Neural cell (in vitro differentiated cells): ENCODE measurements at regions not wholly inside any gene's neighbourhood (a gene's known extent, or its start where the extent isn't known, plus 50 kb on each side); places are given as distances from the start of the nearest gene placed in this dataset.
A peak's percentile ranks its signal among the peaks of the same experiment; 100 is the strongest.

ENCODE experiments used
- H2AFZ ChIP-seq: fragments of 200-600, 300-800 bp; sonication (generic), shearing (Covaris generic); 2 replicates; pipeline ENCODE4 v1.6.0; 2014; ENCODE audit warnings: low read depth, mild to moderate bottlenecking, antibody characterized with exemption, low read length, moderate library complexity
- H3F3A ChIP-seq: fragments of 200-600 bp; shearing (Covaris generic); 2 replicates; pipeline ENCODE4 v1.6.1; 2016; ENCODE audit warnings: mild to moderate bottlenecking, moderate library complexity, mixed read lengths, antibody characterized with exemption, low read length; ENCODE audit not compliant: insufficient read depth, poor library complexity, severe bottlenecking
- H3K27ac ChIP-seq: fragments of 200-600, 300-800 bp; sonication (generic), shearing (Covaris generic); 2 replicates; pipeline ENCODE4 v1.5.1; 2014; ENCODE audit warnings: mild to moderate bottlenecking, low read length, moderate library complexity
- H3K27me3 ChIP-seq: fragments of 300-800, 200-600 bp; sonication (generic), shearing (Covaris generic); 2 replicates; pipeline ENCODE4 v1.6.0; 2014; ENCODE audit warnings: mild to moderate bottlenecking, low read depth, low read length, moderate library complexity; ENCODE audit not compliant: insufficient read depth
- H3K36me3 ChIP-seq: fragments of 300-800, 200-600 bp; sonication (generic), shearing (Covaris generic); 2 replicates; pipeline ENCODE4 v1.5.1; 2014; ENCODE audit warnings: mild to moderate bottlenecking, antibody characterized with exemption, low read length, moderate library complexity; ENCODE audit not compliant: insufficient read depth
- H3K4me2 ChIP-seq: fragments of 300-800, 200-600 bp; sonication (generic), shearing (Covaris generic); 2 replicates; pipeline ENCODE4 v1.6.0; 2014; ENCODE audit warnings: mild to moderate bottlenecking, low read length
- H3K4me3 ChIP-seq: fragments of 300-800, 200-600 bp; sonication (generic), shearing (Covaris generic); 2 replicates; pipeline ENCODE4 v1.5.1; 2014; ENCODE audit warnings: mild to moderate bottlenecking, low read length, moderate library complexity
- H3K79me2 ChIP-seq: fragments of 200-600 bp; shearing (Covaris generic); replicated peaks from 2 replicates; pipeline ENCODE4 v1.6.0; 2014; ENCODE audit warnings: mild to moderate bottlenecking, low read length, moderate library complexity; ENCODE audit not compliant: insufficient read depth
- H3K9ac ChIP-seq: fragments of 300-800, 200-600 bp; sonication (generic), shearing (Covaris generic); 2 replicates; pipeline ENCODE4 v1.6.1; 2016; ENCODE audit warnings: mild to moderate bottlenecking, low read length, mixed read lengths
- H3K9me2 ChIP-seq: fragments of 200-600 bp; shearing (Covaris generic); 2 replicates; pipeline ENCODE4 v1.6.1; 2016; ENCODE audit warnings: mild to moderate bottlenecking, low read length, mixed read lengths; ENCODE audit not compliant: insufficient read depth
- H3K9me3 ChIP-seq: fragments of 200-600, 300-800 bp; sonication (generic), shearing (Covaris generic); 2 replicates; pipeline ENCODE4 v1.6.1; 2016; ENCODE audit warnings: mild to moderate bottlenecking, mixed run types, low read length, moderate library complexity, mixed read lengths
- H4K20me1 ChIP-seq: fragments of 200-600 bp; shearing (Covaris generic); 2 replicates; pipeline ENCODE4 v1.6.1; 2016; ENCODE audit warnings: mild to moderate bottlenecking, mixed run types; ENCODE audit not compliant: insufficient read depth
- CTCF ChIP-seq: fragments of 450-650 bp; IDR thresholded peaks from 2 replicates; pipeline ENCODE4 v1.5.1; 2014; ENCODE audit warnings: antibody characterized with exemption, mild to moderate bottlenecking, moderate library complexity; ENCODE audit not compliant: poor library complexity, severe bottlenecking
- EP300 ChIP-seq: fragments of 450-650 bp; conservative IDR thresholded peaks from 2 replicates; pipeline ENCODE4 v1.6.1; 2014; ENCODE audit warnings: antibody characterized with exemption, mild to moderate bottlenecking, moderate library complexity; ENCODE audit not compliant: poor library complexity, severe bottlenecking
- EZH2 ChIP-seq: fragments of 200-600, 300-800 bp; shearing (Covaris generic), sonication (generic); IDR thresholded peaks from 2 replicates; pipeline ENCODE4 v1.6.1; 2014; ENCODE audit warnings: antibody characterized with exemption, low read length, borderline replicate concordance, mild to moderate bottlenecking; ENCODE audit not compliant: insufficient read depth, poor library complexity, severe bottlenecking
- MXI1 ChIP-seq: fragments of 450-650 bp; conservative IDR thresholded peaks from 2 replicates; pipeline ENCODE4 v1.6.1; 2014; ENCODE audit warnings: antibody characterized with exemption, mild to moderate bottlenecking; ENCODE audit not compliant: poor library complexity, severe bottlenecking
- POLR2AphosphoS5 ChIP-seq: IDR thresholded peaks from 2 replicates; pipeline ENCODE4 v1.6.1; 2012
- RAD21 ChIP-seq: fragments of 450-650 bp; conservative IDR thresholded peaks from 2 replicates; pipeline ENCODE4 v1.6.1; 2014; ENCODE audit warnings: antibody characterized with exemption, mild to moderate bottlenecking, moderate library complexity
- REST ChIP-seq: IDR thresholded peaks from 2 replicates; pipeline ENCODE4 v1.6.1; 2012; ENCODE audit warnings: borderline replicate concordance
- SMC3 ChIP-seq: fragments of 450-650 bp; conservative IDR thresholded peaks from 2 replicates; pipeline ENCODE4 v1.6.1; 2014; ENCODE audit warnings: antibody characterized with exemption, mild to moderate bottlenecking, moderate library complexity; ENCODE audit not compliant: poor library complexity
- TAF1 ChIP-seq: IDR thresholded peaks from 2 replicates; pipeline ENCODE4 v1.6.1; 2012; ENCODE audit warnings: low read depth

GRCh38 chr13:84272877-84273562 is 390.7 kb upstream of the SLITRK1 start:
- Histone ChIP-seq H3F3A (peaks cover 5% of the 10 kb centered on the region), H3K27me3 (no peaks in the 10 kb centered on the region), H3K79me2 (no peaks in the 10 kb centered on the region), H3K36me3 (no peaks in the 10 kb centered on the region), H3K9me2 (no peaks in the 10 kb centered on the region), H3K4me3 (peak overlapping the region; percentile 3), H3K9ac (no peak overlapping the region), H3K9me3 (no peaks in the 10 kb centered on the region), H2AFZ (no peak overlapping the region), H3K27ac (peak overlapping the region; percentile 60), H3K4me2 (peak overlapping the region; percentile 53), H4K20me1 (no peaks in the 10 kb centered on the region)
- TF ChIP-seq REST (peak; percentile 51), MXI1 (no peak), POLR2AphosphoS5 (peak; percentile 86), TAF1 (no peak), RAD21 (no peak), CTCF (no peak), SMC3 (no peak), EZH2 (no peak), EP300 (peak; percentile 98)

- no peak overlapping the region for H2AFZ ChIP-seq
- no peaks in the 10 kb centered on the region for H3K9me2 ChIP-seq
- no peaks in the 10 kb centered on the region for H4K20me1 ChIP-seq
- no peaks in the 10 kb centered on the region for H3K27me3 ChIP-seq
- no peak overlapping the region for H3K4me3 ChIP-seq
- no peak for TF ChIP-seq SMC3
- TF ChIP-seq RAD21, result no peak
- TF ChIP-seq REST, result peak; percentile 65
- TF ChIP-seq EP300, result peak; percentile 57
- no peak for TF ChIP-seq EZH2
- TF ChIP-seq CTCF, result no peak
- TF ChIP-seq MXI1, result no peak
- TF ChIP-seq TAF1, result no peak
- TF ChIP-seq POLR2AphosphoS5, result peak; percentile 46
- H3K79me2 ChIP-seq, result no peaks in the 10 kb centered on the region
- peak overlapping the region; percentile 66 for H3K27ac ChIP-seq
- no peaks in the 10 kb centered on the region for H3K9me3 ChIP-seq
- peak overlapping the region; percentile 20 for H3K4me2 ChIP-seq
- H3K36me3 ChIP-seq, result no peaks in the 10 kb centered on the region
- peak overlapping the region; percentile 21 for H3K9ac ChIP-seq
- no peaks in the 10 kb centered on the region for H3F3A ChIP-seq
Observed at GRCh38 chr13:84265257-84265764, 383.0 kb upstream of the SLITRK1 start.
